Keratinocyte (primary cell): ENCODE measurements at regions not wholly inside any gene's neighbourhood (a gene's known extent, or its start where the extent isn't known, plus 50 kb on each side); places are given as distances from the start of the nearest gene placed in this dataset.

Experiments
- DNase-seq: peaks from one replicate; pipeline ENCODE4 v3.0.0-alpha.2; 2011; ENCODE audit warnings: low read depth, missing footprints, low spot score
- FAIRE-seq: peaks from 2 replicates; lab custom pipeline; 2011; peaks lifted over from hg19 to GRCh38; lab: Jason Lieb, UNC
- H2AFZ ChIP-seq: 2 replicates; pipeline ENCODE4 v1.6.0; 2012; ENCODE audit warnings: low read length, control low read depth, inconsistent platforms; ENCODE audit not compliant: control insufficient read depth
- H3K27ac ChIP-seq: 2 replicates; pipeline ENCODE4 v1.5.1; 2011; ENCODE audit warnings: low read length; ENCODE audit not compliant: control insufficient read depth, insufficient read depth
- H3K27me3 ChIP-seq: 3 replicates; pipeline ENCODE4 v1.6.0; 2011; ENCODE audit warnings: low read length; ENCODE audit not compliant: control insufficient read depth, insufficient read depth; ENCODE audit errors: extremely low read depth
- H3K36me3 ChIP-seq, 2 experiments: 2 replicates in 1 of 2; 3 replicates in 1 of 2; pipeline ENCODE4 v1.5.1; 2011; ENCODE audit warnings: low read length in 2 of 2, mild to moderate bottlenecking in 1 of 2; ENCODE audit not compliant: control insufficient read depth in 2 of 2, insufficient read depth in 2 of 2; ENCODE audit errors: extremely low read depth in 1 of 2
- H3K4me1 ChIP-seq: 3 replicates; pipeline ENCODE4 v1.5.1; 2011; ENCODE audit warnings: low read length; ENCODE audit not compliant: control insufficient read depth, insufficient read depth; ENCODE audit errors: extremely low read depth
- H3K4me2 ChIP-seq: 3 replicates; pipeline ENCODE4 v1.6.0; 2011; ENCODE audit warnings: low read depth, low read length; ENCODE audit not compliant: control insufficient read depth, insufficient read depth; ENCODE audit errors: extremely low read depth
- H3K4me3 ChIP-seq, 3 experiments: fragments of 200-600 bp in 1 of 3; sonication (generic) in 1 of 3; 2 replicates in 2 of 3; 3 replicates in 1 of 3; pipeline ENCODE4 v1.5.1; 2011 to 2016; ENCODE audit warnings: low read length in 3 of 3, mild to moderate bottlenecking in 3 of 3, control low read depth in 2 of 3, inconsistent platforms in 1 of 3, low read depth in 1 of 3, mixed read lengths in 1 of 3, mixed run types in 1 of 3, moderate library complexity in 1 of 3; ENCODE audit not compliant: control insufficient read depth in 2 of 3, insufficient read depth in 2 of 3; ENCODE audit errors: extremely low read depth in 1 of 3
- H3K79me2 ChIP-seq: 2 replicates; pipeline ENCODE4 v1.6.0; 2012; ENCODE audit warnings: low read length; ENCODE audit not compliant: control insufficient read depth, insufficient read depth
- H3K9ac ChIP-seq: 3 replicates; pipeline ENCODE4 v1.6.0; 2011; ENCODE audit warnings: low read length; ENCODE audit not compliant: control insufficient read depth, insufficient read depth; ENCODE audit errors: extremely low read depth
- H3K9me1 ChIP-seq: 3 replicates; pipeline ENCODE4 v1.6.0; 2011; ENCODE audit warnings: low read length; ENCODE audit not compliant: control insufficient read depth, insufficient read depth; ENCODE audit errors: extremely low read depth
- H3K9me3 ChIP-seq: 2 replicates; pipeline ENCODE4 v1.5.1; 2012; ENCODE audit warnings: low read depth, low read length; ENCODE audit not compliant: control insufficient read depth
- H4K20me1 ChIP-seq: 3 replicates; pipeline ENCODE4 v1.6.0; 2011; ENCODE audit warnings: low read length; ENCODE audit not compliant: control insufficient read depth, insufficient read depth; ENCODE audit errors: extremely low read depth
- CTCF ChIP-seq, 3 experiments: IDR thresholded peaks in 1 of 3; conservative IDR thresholded peaks in 1 of 3; optimal IDR thresholded peaks in 1 of 3; 2 replicates in 2 of 3; 3 replicates in 1 of 3; pipeline versions ENCODE3 to v1.5.1; 2011; ENCODE audit warnings: low read length in 3 of 3, mild to moderate bottlenecking in 3 of 3, moderate library complexity in 2 of 3, control low read depth in 1 of 3, inconsistent platforms in 1 of 3; ENCODE audit not compliant: insufficient read depth in 2 of 3; ENCODE audit errors: extremely low read depth in 1 of 3
- EZH2 ChIP-seq: IDR thresholded peaks from one replicate; pipeline ENCODE4 v1.6.1; 2012; ENCODE audit warnings: inconsistent platforms, mild to moderate bottlenecking, low read length, moderate library complexity
- dilution Hi-C: fragments of 300-500 bp; cut with MboI; formaldehyde crosslinking; loops from one replicate; pipeline ENCODE4 v1.7.0; 2020; ENCODE audit warnings: low sequenced_read_pairs; ENCODE audit not compliant: extremely low pct_ligation_motif_present

GRCh38 chr3:106560451-106560966 lies 691.7 kb upstream of the CBLB start:
- Histone ChIP-seq H3K79me2 (no peaks in the 10 kb centered on the region), H3K9me3 (no peaks in the 10 kb centered on the region), H3K36me3 (no peaks in the 10 kb centered on the region), H3K27me3 (no peaks in the 10 kb centered on the region), H2AFZ (peak overlapping the region; percentile 26), H3K4me2 (peak overlapping the region; percentile 41), H3K9me1 (no peaks in the 10 kb centered on the region), H3K4me1 (peaks cover 10% of the 10 kb centered on the region), H3K27ac (peak overlapping the region; percentile 52), H3K4me3 (no peak overlapping the region), H4K20me1 (no peaks in the 10 kb centered on the region), H3K9ac (no peak overlapping the region)
- DNase-seq (peak; percentile 19), FAIRE-seq (peak; percentile 67)
- dilution Hi-C loops, result no loop called here
- no peak for TF ChIP-seq EZH2
- no peak for TF ChIP-seq CTCF (optimal IDR thresholded peaks at IDR 0.05 in 1 of 3, IDR thresholded peaks at IDR 0.05 in 1 of 3, conservative IDR thresholded peaks at IDR 0.05 in 1 of 3; ENCODE audit: extremely low read depth in 1 of 3, insufficient read depth in 2 of 3, low read length in 3 of 3)

- DNase-seq (no peak), FAIRE-seq (no peak)
- Histone ChIP-seq H2AFZ (no peak overlapping the region), H3K9me1 (no peaks in the 10 kb centered on the region), H3K36me3 (no peaks in the 10 kb centered on the region), H3K9me3 (no peaks in the 10 kb centered on the region), H3K4me3 (no peak overlapping the region), H3K27me3 (no peaks in the 10 kb centered on the region), H3K4me2 (no peak overlapping the region), H3K9ac (no peak overlapping the region), H3K4me1 (no peaks in the 10 kb centered on the region), H3K27ac (no peak overlapping the region), H3K79me2 (no peaks in the 10 kb centered on the region), H4K20me1 (no peaks in the 10 kb centered on the region)
- dilution Hi-C loops, result no loop called here
- TF ChIP-seq CTCF (optimal IDR thresholded peaks at IDR 0.05 in 1 of 3, IDR thresholded peaks at IDR 0.05 in 1 of 3, conservative IDR thresholded peaks at IDR 0.05 in 1 of 3; ENCODE audit: extremely low read depth in 1 of 3, insufficient read depth in 2 of 3, low read length in 3 of 3) (peak in 2 of 3 experiments; percentile 3 to 15), EZH2 (no peak)
These were observed 697.5 kb upstream of the CBLB start for GRCh38 chr3:106566277-106566676.
